A673 (cell line): ENCODE measurements at regions not wholly inside any gene's neighbourhood (a gene's known extent, or its start where the extent isn't known, plus 50 kb on each side); places are given as distances from the start of the nearest gene placed in this dataset.

Experiments
- BruUV-seq: library from RNA; stranded (reverse); fragments of 400-500 nt; replicated peaks from 2 replicates; lab custom pipeline; 2021; lab: Mats Ljungman, UMichigan
- CTCF ChIA-PET: fragments of 300-600 bp; sonication (Branson Sonifier 250); formaldehyde crosslinking; loops from one replicate; lab custom pipeline; 2022; ENCODE audit warnings: antibody characterized with exemption; lab: Charles Lee
- POLR2A ChIA-PET: fragments of 300-600 bp; sonication (Branson Sonifier 250); formaldehyde crosslinking; loops from one replicate; lab custom pipeline; 2022; ENCODE audit warnings: antibody characterized with exemption; ENCODE audit not compliant: low non-redundant PET; lab: Charles Lee
- DNase-seq: peaks from one replicate; pipeline ENCODE4 v3.0.0-alpha.2; 2015; ENCODE audit warnings: low spot score
- H3K27ac ChIP-seq: fragments of 200-600 bp; sonication (generic); 2 replicates; pipeline ENCODE4 v1.5.1; 2016; ENCODE audit warnings: mixed run types, low read depth, mild to moderate bottlenecking, mixed read lengths, antibody characterized with exemption, low read length; ENCODE audit not compliant: poor library complexity, severe bottlenecking
- H3K27me3 ChIP-seq: fragments of 200-600 bp; sonication (generic); replicated peaks from 2 replicates; pipeline ENCODE4 v1.6.1; 2017; ENCODE audit warnings: mixed run types, low read depth, mild to moderate bottlenecking, mixed read lengths, antibody characterized with exemption, low read length; ENCODE audit not compliant: insufficient read depth, poor library complexity
- H3K36me3 ChIP-seq: fragments of 200-600 bp; sonication (generic); 2 replicates; pipeline ENCODE4 v1.6.1; 2016; ENCODE audit warnings: mixed run types, mild to moderate bottlenecking, mixed read lengths, antibody characterized with exemption, low read length; ENCODE audit not compliant: insufficient read depth, poor library complexity, severe bottlenecking
- H3K4me1 ChIP-seq: fragments of 200-600 bp; sonication (generic); 2 replicates; pipeline ENCODE4 v1.6.1; 2017; ENCODE audit warnings: mixed run types, mild to moderate bottlenecking, mixed read lengths, antibody characterized with exemption, low read length; ENCODE audit not compliant: insufficient read depth, poor library complexity, severe bottlenecking
- H3K4me3 ChIP-seq: fragments of 200-600 bp; sonication (generic); 2 replicates; pipeline ENCODE4 v1.5.1; 2016; ENCODE audit warnings: low read depth, mixed run types, mild to moderate bottlenecking, mixed read lengths, low read length; ENCODE audit not compliant: poor library complexity, severe bottlenecking
- H3K9me3 ChIP-seq: fragments of 200-600 bp; sonication (generic); 2 replicates; pipeline ENCODE4 v1.6.1; 2016; ENCODE audit warnings: mixed run types, low read depth, mild to moderate bottlenecking, mixed read lengths, antibody characterized with exemption, low read length; ENCODE audit not compliant: poor library complexity, severe bottlenecking
- CTCF ChIP-seq: fragments of 300-800, 200-600 bp; sonication (generic); conservative IDR thresholded peaks from 2 replicates; pipeline ENCODE4 v1.5.1; 2017; ENCODE audit warnings: low read depth, mild to moderate bottlenecking, antibody characterized with exemption, low read length, moderate library complexity, mixed read lengths
- EZH2 ChIP-seq: fragments of 200-600 bp; sonication (generic); IDR thresholded peaks from 2 replicates; pipeline ENCODE4 v1.6.1; 2017; ENCODE audit warnings: borderline replicate concordance, low read depth, mild to moderate bottlenecking, mixed read lengths, antibody characterized with exemption, low read length; ENCODE audit not compliant: poor library complexity, severe bottlenecking
- intact Hi-C: fragments of 100-400 bp; cut with micrococcal nuclease; formaldehyde crosslinking; loops from one replicate; pipeline ENCODE4 v1.10.0; 2022; ENCODE audit not compliant: unreplicated experiment

- intact Hi-C loops = loop anchor here (5.0 kb wide), 1 partner anchor 35 kb away; no protein-coding TSS in a partner anchor
- no TSS peak for BruUV-seq
Observed at GRCh38 chr20:53832499-53832898, 237.9 kb downstream of the BCAS1 start.

GRCh38 chr20:53831812-53832211 is 238.2 kb upstream of the ZNF217 start:
- peaks cover 44% of the 10 kb centered on the region for H3K4me1 ChIP-seq
- CTCF ChIA-PET = no interaction called here
- no peak overlapping the region for H3K27ac ChIP-seq
- H3K36me3 ChIP-seq = no peaks in the 10 kb centered on the region
- POLR2A ChIA-PET = no interaction called here
- no peak overlapping the region for H3K4me3 ChIP-seq
- H3K27me3 ChIP-seq = no peaks in the 10 kb centered on the region
- no peak for TF ChIP-seq EZH2
- no peak for TF ChIP-seq CTCF
- BruUV-seq = no TSS peak
- H3K9me3 ChIP-seq = no peaks in the 10 kb centered on the region
- intact Hi-C loops = loop anchor here (5.0 kb wide), 1 partner anchor 35 kb away; no protein-coding TSS in a partner anchor
- DNase-seq = no peak

More at GRCh38 chr20:53832499-53832898, 237.9 kb downstream of the BCAS1 start:
- Histone ChIP-seq H3K27me3 (no peaks in the 10 kb centered on the region), H3K4me1 (peaks cover 37% of the 10 kb centered on the region), H3K4me3 (no peak overlapping the region), H3K27ac (no peak overlapping the region), H3K9me3 (no peaks in the 10 kb centered on the region), H3K36me3 (no peaks in the 10 kb centered on the region)
- DNase-seq = no peak
- ChIA-PET CTCF (no interaction called here), POLR2A (no interaction called here)
- TF ChIP-seq EZH2 = no peak
- no peak for TF ChIP-seq CTCF

GRCh38 chr20:53831228-53831627 is 237.6 kb upstream of the ZNF217 start:
- no peak for TF ChIP-seq EZH2
- TF ChIP-seq CTCF = no peak
- no TSS peak for BruUV-seq
- POLR2A ChIA-PET = no interaction called here
- Histone ChIP-seq H3K4me3 (no peak overlapping the region), H3K27me3 (no peaks in the 10 kb centered on the region), H3K27ac (peak overlapping the region; percentile 61), H3K36me3 (no peaks in the 10 kb centered on the region), H3K4me1 (peaks cover 49% of the 10 kb centered on the region), H3K9me3 (no peaks in the 10 kb centered on the region)
- intact Hi-C loops = loop anchor here (5.0 kb wide), 1 partner anchor 36 kb away; no protein-coding TSS in a partner anchor
- CTCF ChIA-PET = no interaction called here
- no peak for DNase-seq
